ENCODE measurements at regions not wholly inside any gene's neighbourhood (a gene's known extent, or its start where the extent isn't known, plus 50 kb on each side); places are given as distances from the start of the nearest gene placed in this dataset.

DNA sequence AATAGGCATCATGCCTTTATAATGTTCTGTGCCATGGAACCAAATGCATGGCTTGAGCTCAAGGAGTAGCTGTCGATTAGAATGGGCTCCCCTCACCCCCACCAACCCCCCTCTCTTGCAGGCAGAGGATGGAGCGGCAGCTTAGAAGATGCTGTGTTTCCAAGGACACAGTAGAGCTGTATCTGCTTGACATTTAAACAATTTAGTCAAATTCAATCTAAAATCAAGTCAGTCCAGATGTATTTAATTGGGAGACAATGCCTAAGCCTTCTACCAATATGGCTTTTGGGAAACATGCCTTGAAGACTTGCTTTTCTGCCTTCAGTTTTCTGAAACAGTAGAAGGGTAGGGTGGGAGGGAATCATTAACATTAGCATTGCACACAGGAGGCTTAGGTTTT, 497.1 kb upstream of the NRP1 start:
- TF ChIP-seq, protein P1, sequence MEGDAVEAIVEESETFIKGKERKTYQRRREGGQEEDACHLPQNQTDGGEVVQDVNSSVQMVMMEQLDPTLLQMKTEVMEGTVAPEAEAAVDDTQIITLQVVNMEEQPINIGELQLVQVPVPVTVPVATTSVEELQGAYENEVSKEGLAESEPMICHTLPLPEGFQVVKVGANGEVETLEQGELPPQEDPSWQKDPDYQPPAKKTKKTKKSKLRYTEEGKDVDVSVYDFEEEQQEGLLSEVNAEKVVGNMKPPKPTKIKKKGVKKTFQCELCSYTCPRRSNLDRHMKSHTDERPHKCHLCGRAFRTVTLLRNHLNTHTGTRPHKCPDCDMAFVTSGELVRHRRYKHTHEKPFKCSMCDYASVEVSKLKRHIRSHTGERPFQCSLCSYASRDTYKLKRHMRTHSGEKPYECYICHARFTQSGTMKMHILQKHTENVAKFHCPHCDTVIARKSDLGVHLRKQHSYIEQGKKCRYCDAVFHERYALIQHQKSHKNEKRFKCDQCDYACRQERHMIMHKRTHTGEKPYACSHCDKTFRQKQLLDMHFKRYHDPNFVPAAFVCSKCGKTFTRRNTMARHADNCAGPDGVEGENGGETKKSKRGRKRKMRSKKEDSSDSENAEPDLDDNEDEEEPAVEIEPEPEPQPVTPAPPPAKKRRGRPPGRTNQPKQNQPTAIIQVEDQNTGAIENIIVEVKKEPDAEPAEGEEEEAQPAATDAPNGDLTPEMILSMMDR (IDR thresholded peaks at IDR 0.05) = no peak
- no peak for TF ChIP-seq POLR2AphosphoS5 (IDR thresholded peaks at IDR 0.05)

Measured in stomach (tissue), 4 donors.